NT2/D1 (cell line): ENCODE measurements at regions not wholly inside any gene's neighbourhood (a gene's known extent, or its start where the extent isn't known, plus 50 kb on each side); places are given as distances from the start of the nearest gene placed in this dataset.

Source experiments
- DNase-seq: peaks from one replicate; pipeline ENCODE4 v3.0.0-alpha.2; 2011; ENCODE audit warnings: low read depth, low spot score
- H3K27me3 ChIP-seq: 2 replicates; pipeline ENCODE4 v1.6.0; 2011; ENCODE audit warnings: mild to moderate bottlenecking; ENCODE audit not compliant: insufficient read length, insufficient read depth
- H3K36me3 ChIP-seq: 2 replicates; pipeline ENCODE4 v1.6.1; 2011; ENCODE audit warnings: mild to moderate bottlenecking, low read length, mixed read lengths; ENCODE audit not compliant: insufficient read depth, insufficient read length
- H3K4me1 ChIP-seq: 2 replicates; pipeline ENCODE4 v1.5.1; 2011; ENCODE audit not compliant: insufficient read depth, insufficient read length
- H3K4me3 ChIP-seq: 2 replicates; pipeline ENCODE4 v1.5.1; 2011; ENCODE audit warnings: low read depth; ENCODE audit not compliant: insufficient read length
- H3K9ac ChIP-seq: 2 replicates; pipeline ENCODE4 v1.6.0; 2011; ENCODE audit warnings: low read depth; ENCODE audit not compliant: insufficient read length
- H3K9me3 ChIP-seq: 2 replicates; pipeline ENCODE4 v1.5.1; 2011; ENCODE audit warnings: mild to moderate bottlenecking, low read length; ENCODE audit not compliant: insufficient read depth
- SUZ12 ChIP-seq: IDR thresholded peaks from 2 replicates; pipeline ENCODE4 v1.6.1; 2011; ENCODE audit not compliant: insufficient read length, insufficient read depth; ENCODE audit errors: extremely low read depth
- YY1 ChIP-seq: IDR thresholded peaks from 2 replicates; pipeline ENCODE4 v1.6.1; 2011; ENCODE audit not compliant: insufficient read length, insufficient read depth
- ZNF274 ChIP-seq: IDR thresholded peaks from 2 replicates; pipeline ENCODE4 v1.6.1; 2011; ENCODE audit warnings: mild to moderate bottlenecking, low read depth, low read length

DNA sequence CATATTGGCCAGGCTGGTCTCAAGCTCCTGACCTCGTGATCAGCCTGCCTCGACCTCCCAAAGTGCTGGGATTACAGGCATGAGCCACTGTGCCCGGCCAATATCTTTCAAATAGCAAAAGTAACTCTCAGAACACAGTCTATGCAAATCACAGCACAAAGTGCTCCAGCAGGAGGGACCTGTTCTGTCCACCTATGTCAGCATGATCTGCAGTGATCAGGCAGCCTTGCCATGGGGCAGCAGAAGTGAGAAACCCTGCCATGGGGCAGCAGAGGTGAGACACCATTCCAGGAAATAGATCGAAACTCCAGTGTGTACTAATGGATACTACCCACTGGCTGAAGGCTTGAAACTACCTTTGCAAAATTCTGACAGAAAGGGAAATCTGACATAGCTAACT lies 78.5 kb upstream of the EIF5 start:
- DNase-seq: no peak
- no peak overlapping the region for H3K4me3 ChIP-seq
- H3K36me3 ChIP-seq: no peaks in the 10 kb centered on the region
- H3K9ac ChIP-seq: no peak overlapping the region
- no peaks in the 10 kb centered on the region for H3K4me1 ChIP-seq
- peaks cover 9% of the 10 kb centered on the region; the same call in 1 of the 2 replicates for H3K9me3 ChIP-seq
- no peak for TF ChIP-seq SUZ12
- no peak for TF ChIP-seq YY1
- no peak for TF ChIP-seq ZNF274
- no peaks in the 10 kb centered on the region for H3K27me3 ChIP-seq

GRCh38 chr14:103256406-103256805 lies 77.6 kb upstream of the EIF5 start:
- Histone ChIP-seq H3K9me3 (peaks cover 9% of the 10 kb centered on the region; the same call in 1 of the 2 replicates), H3K4me1 (no peaks in the 10 kb centered on the region), H3K4me3 (no peak overlapping the region), H3K36me3 (no peaks in the 10 kb centered on the region), H3K27me3 (no peaks in the 10 kb centered on the region), H3K9ac (no peak overlapping the region)
- TF ChIP-seq ZNF274 (no peak), YY1 (no peak), SUZ12 (no peak)
- DNase-seq: no peak

- Histone ChIP-seq H3K4me3 (no peak overlapping the region), H3K36me3 (no peaks in the 10 kb centered on the region), H3K4me1 (no peaks in the 10 kb centered on the region), H3K9ac (no peak overlapping the region), H3K9me3 (peaks cover 5% of the 10 kb centered on the region; the same call in 1 of the 2 replicates), H3K27me3 (no peaks in the 10 kb centered on the region)
- no peak for TF ChIP-seq SUZ12
- no peak for TF ChIP-seq ZNF274
- no peak for TF ChIP-seq YY1
- DNase-seq: no peak
These were observed 76.7 kb upstream of the EIF5 start for GRCh38 chr14:103257211-103257962.

DNA sequence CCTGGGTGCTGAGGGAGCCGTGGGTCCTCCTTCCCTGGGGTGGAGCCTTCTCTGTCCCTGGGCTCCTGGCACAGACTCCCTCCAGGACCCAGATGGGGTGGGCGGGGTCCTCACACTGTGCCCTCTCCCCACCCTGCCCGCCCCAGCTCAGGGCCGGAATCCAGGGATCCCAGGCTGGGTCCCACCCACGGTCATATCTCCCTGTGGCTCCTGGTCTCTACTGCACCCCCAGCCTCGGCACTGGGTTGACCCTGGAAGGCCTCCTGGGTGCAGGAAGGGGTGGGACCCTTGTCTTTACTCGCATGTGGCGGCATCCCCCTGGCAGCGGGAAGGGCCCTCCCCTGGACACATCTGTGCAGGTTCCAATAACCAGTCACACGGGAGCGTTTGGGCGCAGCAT lies 75.8 kb upstream of the EIF5 start:
- Histone ChIP-seq H3K4me3 (no peak overlapping the region), H3K9me3 (peaks cover 5% of the 10 kb centered on the region; the same call in 1 of the 2 replicates), H3K36me3 (no peaks in the 10 kb centered on the region), H3K27me3 (no peaks in the 10 kb centered on the region), H3K9ac (no peak overlapping the region), H3K4me1 (no peaks in the 10 kb centered on the region)
- no peak for TF ChIP-seq YY1
- TF ChIP-seq SUZ12: no peak
- no peak for TF ChIP-seq ZNF274
- no peak for DNase-seq

DNA sequence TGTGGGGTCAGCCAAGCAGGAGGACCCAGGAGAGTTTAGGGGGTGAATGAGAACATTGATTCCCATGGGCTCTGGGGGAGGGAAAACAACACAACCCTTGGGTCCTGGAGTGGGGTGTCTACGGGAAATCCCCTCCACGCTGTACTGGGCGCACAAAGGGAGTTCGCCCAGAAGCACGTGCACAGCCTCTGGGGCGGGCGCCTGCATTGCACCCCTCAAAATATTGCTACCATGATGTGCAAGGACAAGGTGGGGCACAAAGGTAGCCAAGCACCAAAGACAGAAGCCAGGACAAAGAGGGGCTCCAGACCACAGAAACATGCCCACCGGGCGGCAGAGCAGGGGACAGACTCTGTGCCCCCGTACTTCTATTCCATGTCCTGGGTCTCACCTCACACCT lies 74.9 kb upstream of the EIF5 start:
- Histone ChIP-seq H3K9ac (no peak overlapping the region), H3K27me3 (no peaks in the 10 kb centered on the region), H3K4me1 (no peaks in the 10 kb centered on the region), H3K4me3 (no peak overlapping the region), H3K36me3 (no peaks in the 10 kb centered on the region), H3K9me3 (peaks cover 5% of the 10 kb centered on the region; the same call in 1 of the 2 replicates)
- no peak for TF ChIP-seq ZNF274
- no peak for TF ChIP-seq YY1
- DNase-seq: no peak

DNA sequence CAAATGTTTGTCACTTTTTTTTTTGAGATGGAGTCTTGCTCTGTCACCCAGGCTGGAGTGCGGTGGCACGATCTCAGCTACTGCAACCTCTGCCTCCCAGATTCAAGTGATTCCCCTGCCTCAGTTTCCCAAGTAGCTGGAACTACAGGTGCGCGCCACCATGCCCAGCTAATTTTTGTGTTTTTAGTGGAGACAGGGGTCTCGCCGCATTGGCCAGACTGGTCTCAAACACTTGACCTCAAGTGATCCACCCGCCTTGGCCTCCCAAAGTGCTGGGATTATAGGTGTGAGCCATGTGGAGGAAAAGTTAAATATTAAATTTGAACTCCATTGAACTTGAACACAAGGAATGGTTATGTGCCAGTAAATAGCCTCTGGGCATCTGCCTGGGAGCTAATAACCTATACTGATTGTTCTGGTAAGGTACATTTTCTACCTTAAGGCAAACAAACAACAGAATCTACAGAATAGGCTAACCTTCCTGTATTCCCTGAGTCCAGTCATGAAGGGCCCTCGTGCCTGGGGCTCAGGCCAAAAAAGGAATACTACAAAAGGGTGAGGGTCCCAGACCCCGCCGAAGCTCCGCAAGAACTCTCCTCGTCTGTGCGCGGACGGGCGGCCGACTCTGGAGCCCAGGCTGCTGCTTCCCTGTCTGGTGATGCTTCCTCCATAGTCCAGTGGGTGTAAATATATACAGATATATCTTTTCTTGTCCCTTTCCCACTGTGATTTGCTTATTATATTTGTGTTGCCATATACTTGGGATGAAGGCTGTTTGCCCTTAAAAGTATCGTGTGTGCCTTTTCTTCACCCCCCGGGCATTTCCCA lies 74.0 kb upstream of the EIF5 start:
- DNase-seq: no peak
- Histone ChIP-seq H3K4me1 (no peaks in the 10 kb centered on the region), H3K27me3 (no peaks in the 10 kb centered on the region), H3K4me3 (no peak overlapping the region), H3K9me3 (peaks cover 5% of the 10 kb centered on the region; the same call in 1 of the 2 replicates), H3K36me3 (no peaks in the 10 kb centered on the region), H3K9ac (no peak overlapping the region)
- TF ChIP-seq YY1 (no peak), SUZ12 (no peak), ZNF274 (no peak)

- H3K4me3 ChIP-seq: no peak overlapping the region
- H3K27me3 ChIP-seq: no peaks in the 10 kb centered on the region
- no peak overlapping the region for H3K9ac ChIP-seq
These were observed 73.4 kb upstream of the EIF5 start for GRCh38 chr14:103260629-103261124.

More at GRCh38 chr14:103260629-103261124, 73.4 kb upstream of the EIF5 start:
- Histone ChIP-seq H3K4me1 (no peaks in the 10 kb centered on the region), H3K36me3 (no peaks in the 10 kb centered on the region), H3K9me3 (peaks cover 10% of the 10 kb centered on the region; the same call in 1 of the 2 replicates)
- DNase-seq: no peak
- no peak for TF ChIP-seq ZNF274
- no peak for TF ChIP-seq YY1
- no peak for TF ChIP-seq SUZ12
